ENCODE measurements at regions not wholly inside any gene's neighbourhood (a gene's known extent, or its start where the extent isn't known, plus 50 kb on each side); places are given as distances from the start of the nearest gene placed in this dataset.

DNA sequence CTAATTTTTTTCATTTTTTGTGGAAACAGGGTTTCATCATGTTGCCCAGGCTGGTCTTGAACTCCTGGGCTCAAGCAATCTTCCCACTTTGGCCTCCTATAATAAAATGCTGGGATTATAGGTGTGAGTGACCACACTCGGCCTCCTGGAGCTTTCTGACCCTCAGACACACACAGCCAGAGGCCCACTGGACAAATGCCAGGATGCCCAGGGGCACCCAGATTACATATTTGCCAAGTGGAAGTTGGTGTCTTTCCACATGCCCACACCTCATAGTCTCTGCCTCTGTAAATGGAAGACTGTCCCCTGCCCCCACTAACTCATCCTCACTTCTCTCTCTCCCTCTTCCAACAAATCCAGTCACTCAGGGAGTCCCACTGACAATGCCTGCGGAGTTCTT is 63.4 kb upstream of the LRP8 start:
- DNase-seq: no peak
- Histone ChIP-seq H2BK5ac (ENCODE audit: low read depth, low read length, poor library complexity, severe bottlenecking) (no peak overlapping the region), H2AFZ (replicated peaks; ENCODE audit: low read length, poor library complexity) (no peak overlapping the region), H3K9me1 (ENCODE audit: insufficient read depth, low read length) (no peaks in the 10 kb centered on the region), H3K4me1 (ENCODE audit: control insufficient read depth, insufficient read depth, low read length) (no peaks in the 10 kb centered on the region), H3K9ac (ENCODE audit: low read depth, low read length) (no peak overlapping the region), H3K18ac (ENCODE audit: low read depth, low read length) (no peak overlapping the region), H3K4me3 (ENCODE audit: insufficient read depth, low read depth, low read length) (no peak overlapping the region), H2AK9ac (replicated peaks; ENCODE audit: low read depth, low read length, poor library complexity) (no peak overlapping the region), H4K8ac (ENCODE audit: low read depth in 2 of 2, low read length in 2 of 2) (no peak overlapping the region), H4K20me1 (ENCODE audit: insufficient read depth, low read length) (no peaks in the 10 kb centered on the region), H3K4me2 (ENCODE audit: low read depth, low read length) (no peak overlapping the region), H3K79me1 (ENCODE audit: low read depth in 1 of 2, low read length in 2 of 2) (no peaks in the 10 kb centered on the region), H3K27ac (ENCODE audit: insufficient read depth, low read length) (no peak overlapping the region), H4K91ac (ENCODE audit: insufficient read depth, low read depth, low read length) (no peak overlapping the region), H3K36me3 (ENCODE audit: control insufficient read depth, insufficient read depth, low read length) (no peaks in the 10 kb centered on the region), H3K14ac (replicated peaks; ENCODE audit: low read depth, low read length) (no peak overlapping the region), H2BK120ac (ENCODE audit: low read depth, low read length) (no peak overlapping the region), H2BK15ac (ENCODE audit: low read depth, low read length) (no peak overlapping the region), H3K4ac (ENCODE audit: low read depth, low read length) (no peak overlapping the region), H3K9me3 (ENCODE audit: control insufficient read depth, insufficient read depth, low read length) (peaks cover 3% of the 10 kb centered on the region), H3K27me3 (ENCODE audit: control insufficient read depth, insufficient read depth, low read length) (peaks cover 23% of the 10 kb centered on the region), H3K23ac (ENCODE audit: low read depth, low read length) (no peak overlapping the region), H3K56ac (ENCODE audit: extremely low read depth, insufficient read depth, low read length) (no peak overlapping the region), H2BK20ac (ENCODE audit: low read depth, low read length) (no peak overlapping the region), H2AK5ac (ENCODE audit: low read depth, low read length) (no peak overlapping the region), H4K5ac (ENCODE audit: low read depth, low read length) (no peak overlapping the region)
- dilution Hi-C loops (cut with HindIII; ENCODE audit: low sequenced_read_pairs, unreplicated experiment) (no loop called here), in situ Hi-C loops (cut with MboI; ENCODE audit: low sequenced_read_pairs) (loop anchor here (5.0 kb wide), 1 partner anchor 114 kb away; no protein-coding TSS in a partner anchor), intact Hi-C loops (cut with micrococcal nuclease) (loop anchor here (5.0 kb wide), 2 partner anchors 64 to 81 kb away; partner anchors contain the start of gene LRP8)
- WGBS, 2 experiments (ENCODE audit: extremely low coverage in 2 of 2, insufficient read length in 1 of 2): no CpG with 5 or more reads among the region's 2 CpGs
- CTCF ChIA-PET: interaction anchor here (0.6 kb wide), 1 partner anchor 1023 kb away, joined by 4 read pairs; no protein-coding TSS in a partner anchor
- no peak for ATAC-seq (ENCODE audit: low read depth)
- BruUV-seq (replicated peaks): no TSS peak
- POLR2A ChIA-PET (ENCODE audit: unreplicated experiment): no interaction called here
- TF ChIP-seq, protein P1, sequence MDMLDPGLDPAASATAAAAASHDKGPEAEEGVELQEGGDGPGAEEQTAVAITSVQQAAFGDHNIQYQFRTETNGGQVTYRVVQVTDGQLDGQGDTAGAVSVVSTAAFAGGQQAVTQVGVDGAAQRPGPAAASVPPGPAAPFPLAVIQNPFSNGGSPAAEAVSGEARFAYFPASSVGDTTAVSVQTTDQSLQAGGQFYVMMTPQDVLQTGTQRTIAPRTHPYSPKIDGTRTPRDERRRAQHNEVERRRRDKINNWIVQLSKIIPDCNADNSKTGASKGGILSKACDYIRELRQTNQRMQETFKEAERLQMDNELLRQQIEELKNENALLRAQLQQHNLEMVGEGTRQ (IDR thresholded peaks at IDR 0.05; ENCODE audit: low read depth, low read length): no peak
- TF ChIP-seq SMC3 (IDR thresholded peaks at IDR 0.05; ENCODE audit: low read depth, low read length) (no peak), MAZ (IDR thresholded peaks at IDR 0.05; ENCODE audit: borderline replicate concordance, low read depth, low read length) (no peak), FOS (IDR thresholded peaks at IDR 0.05; ENCODE audit: low read depth, low read length) (no peak), CHD1 (IDR thresholded peaks at IDR 0.05; ENCODE audit: low read depth, low read length) (no peak), RFX5 (IDR thresholded peaks at IDR 0.05; ENCODE audit: low read depth, low read length) (no peak), RAD21 (IDR thresholded peaks at IDR 0.05; ENCODE audit: low read length) (no peak)
- TF ChIP-seq, protein P2, sequence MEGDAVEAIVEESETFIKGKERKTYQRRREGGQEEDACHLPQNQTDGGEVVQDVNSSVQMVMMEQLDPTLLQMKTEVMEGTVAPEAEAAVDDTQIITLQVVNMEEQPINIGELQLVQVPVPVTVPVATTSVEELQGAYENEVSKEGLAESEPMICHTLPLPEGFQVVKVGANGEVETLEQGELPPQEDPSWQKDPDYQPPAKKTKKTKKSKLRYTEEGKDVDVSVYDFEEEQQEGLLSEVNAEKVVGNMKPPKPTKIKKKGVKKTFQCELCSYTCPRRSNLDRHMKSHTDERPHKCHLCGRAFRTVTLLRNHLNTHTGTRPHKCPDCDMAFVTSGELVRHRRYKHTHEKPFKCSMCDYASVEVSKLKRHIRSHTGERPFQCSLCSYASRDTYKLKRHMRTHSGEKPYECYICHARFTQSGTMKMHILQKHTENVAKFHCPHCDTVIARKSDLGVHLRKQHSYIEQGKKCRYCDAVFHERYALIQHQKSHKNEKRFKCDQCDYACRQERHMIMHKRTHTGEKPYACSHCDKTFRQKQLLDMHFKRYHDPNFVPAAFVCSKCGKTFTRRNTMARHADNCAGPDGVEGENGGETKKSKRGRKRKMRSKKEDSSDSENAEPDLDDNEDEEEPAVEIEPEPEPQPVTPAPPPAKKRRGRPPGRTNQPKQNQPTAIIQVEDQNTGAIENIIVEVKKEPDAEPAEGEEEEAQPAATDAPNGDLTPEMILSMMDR (conservative IDR thresholded peaks at IDR 0.05; ENCODE audit: low read depth, low read length): no peak
- TF ChIP-seq, protein P3, sequence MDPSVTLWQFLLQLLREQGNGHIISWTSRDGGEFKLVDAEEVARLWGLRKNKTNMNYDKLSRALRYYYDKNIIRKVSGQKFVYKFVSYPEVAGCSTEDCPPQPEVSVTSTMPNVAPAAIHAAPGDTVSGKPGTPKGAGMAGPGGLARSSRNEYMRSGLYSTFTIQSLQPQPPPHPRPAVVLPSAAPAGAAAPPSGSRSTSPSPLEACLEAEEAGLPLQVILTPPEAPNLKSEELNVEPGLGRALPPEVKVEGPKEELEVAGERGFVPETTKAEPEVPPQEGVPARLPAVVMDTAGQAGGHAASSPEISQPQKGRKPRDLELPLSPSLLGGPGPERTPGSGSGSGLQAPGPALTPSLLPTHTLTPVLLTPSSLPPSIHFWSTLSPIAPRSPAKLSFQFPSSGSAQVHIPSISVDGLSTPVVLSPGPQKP (IDR thresholded peaks at IDR 0.05; ENCODE audit: borderline replicate concordance, low read depth, low read length): no peak

Data from IMR-90 (cell line).